SJSA1 (cell line): ENCODE measurements at regions not wholly inside any gene's neighbourhood (a gene's known extent, or its start where the extent isn't known, plus 50 kb on each side); places are given as distances from the start of the nearest gene placed in this dataset.

Experiments
- DNase-seq, 2 experiments: peaks; one replicate each; pipeline ENCODE4 v3.0.0-alpha.2; 2015 to 2020; ENCODE audit warnings: low spot score in 2 of 2, low read depth in 1 of 2
- H3K27ac ChIP-seq: fragments of 250-450 bp; sonication (Bioruptor Pico); 2 replicates; pipeline ENCODE4 v1.5.1; 2020; ENCODE audit warnings: mild to moderate bottlenecking, moderate library complexity
- H3K27me3 ChIP-seq: fragments of 250-450 bp; sonication (Bioruptor Pico); replicated peaks from 2 replicates; pipeline ENCODE4 v1.5.1; 2020; ENCODE audit warnings: mild to moderate bottlenecking, moderate library complexity
- H3K36me3 ChIP-seq: fragments of 250-450 bp; sonication (Bioruptor Pico); 2 replicates; pipeline ENCODE4 v1.5.1; 2020; ENCODE audit warnings: mild to moderate bottlenecking
- H3K4me1 ChIP-seq: fragments of 250-450 bp; sonication (Bioruptor Pico); replicated peaks from 2 replicates; pipeline ENCODE4 v1.6.1; 2021; ENCODE audit warnings: mild to moderate bottlenecking
- H3K4me3 ChIP-seq: fragments of 250-450 bp; sonication (Bioruptor Pico); 2 replicates; pipeline ENCODE4 v1.5.1; 2020; ENCODE audit warnings: mild to moderate bottlenecking
- H3K9me3 ChIP-seq: fragments of 250-450 bp; sonication (Bioruptor Pico); replicated peaks from 2 replicates; pipeline ENCODE4 v1.5.1; 2020; ENCODE audit warnings: mild to moderate bottlenecking

GRCh38 chr14:36245223-36245622 lies 68.7 kb upstream of the PTCSC3 start:
- no peaks in the 10 kb centered on the region for H3K27me3 ChIP-seq
- no peak overlapping the region for H3K27ac ChIP-seq
- no peak overlapping the region for H3K4me3 ChIP-seq
- H3K4me1 ChIP-seq = no peaks in the 10 kb centered on the region; the same call in 1 of the 2 replicates
- no peak for DNase-seq
- H3K36me3 ChIP-seq = no peaks in the 10 kb centered on the region
- H3K9me3 ChIP-seq = no peaks in the 10 kb centered on the region

DNA sequence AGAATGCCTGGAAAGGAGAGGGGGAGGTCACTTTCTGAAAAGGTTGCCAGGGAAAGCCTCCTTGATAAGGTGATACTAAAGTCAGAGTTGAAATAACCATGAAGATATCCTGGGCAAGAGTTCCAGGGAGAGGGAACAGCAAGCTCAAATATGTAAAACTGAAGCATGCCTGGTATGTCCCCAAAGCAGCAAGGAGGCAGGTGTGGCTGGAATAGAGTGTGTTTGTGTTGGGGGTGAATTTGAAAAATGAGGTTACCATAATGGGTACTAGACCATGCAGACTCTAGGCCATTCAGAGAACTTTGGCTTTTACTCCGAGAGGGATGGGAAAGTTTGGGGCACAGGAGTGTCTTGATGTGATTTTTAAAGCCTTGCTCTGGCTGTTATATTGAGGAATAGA lies 66.7 kb upstream of the PTCSC3 start:
- H3K27ac ChIP-seq = no peak overlapping the region
- peaks cover 16% of the 10 kb centered on the region for H3K4me1 ChIP-seq
- H3K27me3 ChIP-seq = no peaks in the 10 kb centered on the region
- H3K4me3 ChIP-seq = no peak overlapping the region
- no peaks in the 10 kb centered on the region for H3K9me3 ChIP-seq
- no peak for DNase-seq
- no peaks in the 10 kb centered on the region for H3K36me3 ChIP-seq

GRCh38 chr14:36241183-36241582 lies 64.7 kb upstream of the PTCSC3 start:
- Histone ChIP-seq H3K4me1 (peaks cover 26% of the 10 kb centered on the region), H3K4me3 (no peak overlapping the region), H3K27me3 (no peaks in the 10 kb centered on the region), H3K9me3 (no peaks in the 10 kb centered on the region), H3K36me3 (no peaks in the 10 kb centered on the region), H3K27ac (no peak overlapping the region)
- DNase-seq = no peak

DNA sequence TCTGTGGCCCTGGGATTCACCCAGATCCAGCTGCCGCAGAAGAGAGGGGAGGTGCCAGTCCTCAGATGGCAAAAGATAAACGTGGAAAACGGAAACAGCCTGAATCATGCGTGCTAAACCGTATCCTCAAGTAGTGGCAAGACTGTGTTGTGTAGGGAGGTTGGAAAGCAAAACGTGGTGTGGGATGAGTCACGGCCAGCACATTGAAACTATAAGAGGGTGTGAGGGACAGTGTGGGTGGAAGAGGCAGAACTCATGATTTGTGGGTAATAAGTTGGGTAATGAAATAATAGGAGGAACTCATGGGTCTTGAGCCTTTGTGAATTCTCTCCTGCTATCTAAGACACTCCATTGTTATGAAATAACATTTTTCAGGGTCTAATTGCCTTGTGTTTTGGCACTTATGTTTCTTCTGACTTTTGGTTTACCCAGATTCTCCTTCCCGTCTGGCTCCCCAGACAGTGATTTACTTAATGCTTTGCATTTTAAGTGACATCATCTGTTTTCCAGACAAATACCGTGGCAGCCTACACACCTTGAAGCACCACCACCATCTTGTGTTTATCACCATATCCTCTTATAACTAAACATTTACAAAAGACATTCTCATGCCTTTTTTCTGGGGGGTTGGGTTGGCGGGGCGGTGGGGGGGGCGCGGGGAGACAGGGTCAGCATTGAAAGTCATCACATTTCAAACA lies 62.3 kb upstream of the PTCSC3 start:
- Histone ChIP-seq H3K27me3 (no peaks in the 10 kb centered on the region), H3K27ac (peak overlapping the region; percentile 73), H3K4me1 (peaks cover 26% of the 10 kb centered on the region), H3K4me3 (no peak overlapping the region), H3K36me3 (no peaks in the 10 kb centered on the region), H3K9me3 (no peaks in the 10 kb centered on the region)
- DNase-seq = peak; percentile 79 to 88

- DNase-seq = no peak
- no peak overlapping the region for H3K4me3 ChIP-seq
- no peaks in the 10 kb centered on the region for H3K27me3 ChIP-seq
- H3K36me3 ChIP-seq = no peaks in the 10 kb centered on the region
- H3K27ac ChIP-seq = no peak overlapping the region
- peaks cover 23% of the 10 kb centered on the region for H3K4me1 ChIP-seq
- no peaks in the 10 kb centered on the region for H3K9me3 ChIP-seq
Observed at GRCh38 chr14:36233217-36233616, 56.7 kb upstream of the PTCSC3 start.

DNA sequence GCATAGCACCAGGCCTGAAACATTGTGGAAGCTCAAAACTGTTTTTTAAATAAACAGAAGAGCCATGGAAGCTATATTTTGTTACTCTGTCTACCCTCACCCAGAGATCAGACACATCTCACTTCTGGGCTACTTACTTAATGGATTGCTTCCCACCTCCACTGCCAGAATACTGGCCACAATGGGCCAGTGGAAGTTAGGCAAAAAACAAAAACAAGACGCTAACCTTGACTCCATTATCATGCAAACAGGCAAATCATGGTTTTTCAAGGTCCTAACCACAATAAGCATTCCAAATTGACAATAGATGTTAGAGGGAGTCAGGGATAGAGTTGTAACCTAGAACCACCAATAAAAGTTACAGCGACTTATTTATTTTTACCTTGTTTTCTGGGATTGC lies 52.7 kb upstream of the PTCSC3 start:
- no peak for DNase-seq
- no peaks in the 10 kb centered on the region for H3K9me3 ChIP-seq

GRCh38 chr14:36227802-36228201 lies 51.3 kb upstream of the PTCSC3 start:
- Histone ChIP-seq H3K4me3 (no peak overlapping the region), H3K27me3 (no peaks in the 10 kb centered on the region), H3K36me3 (no peaks in the 10 kb centered on the region), H3K9me3 (no peaks in the 10 kb centered on the region), H3K4me1 (peaks cover 40% of the 10 kb centered on the region), H3K27ac (peak overlapping the region; percentile 77)
- peak in 1 of 2 experiments; percentile 73 for DNase-seq

More for the DNA sequence above, 52.7 kb upstream of the PTCSC3 start:
- Histone ChIP-seq H3K4me1 (peaks cover 40% of the 10 kb centered on the region), H3K36me3 (no peaks in the 10 kb centered on the region), H3K27me3 (no peaks in the 10 kb centered on the region), H3K27ac (no peak overlapping the region), H3K4me3 (no peak overlapping the region)

DNA sequence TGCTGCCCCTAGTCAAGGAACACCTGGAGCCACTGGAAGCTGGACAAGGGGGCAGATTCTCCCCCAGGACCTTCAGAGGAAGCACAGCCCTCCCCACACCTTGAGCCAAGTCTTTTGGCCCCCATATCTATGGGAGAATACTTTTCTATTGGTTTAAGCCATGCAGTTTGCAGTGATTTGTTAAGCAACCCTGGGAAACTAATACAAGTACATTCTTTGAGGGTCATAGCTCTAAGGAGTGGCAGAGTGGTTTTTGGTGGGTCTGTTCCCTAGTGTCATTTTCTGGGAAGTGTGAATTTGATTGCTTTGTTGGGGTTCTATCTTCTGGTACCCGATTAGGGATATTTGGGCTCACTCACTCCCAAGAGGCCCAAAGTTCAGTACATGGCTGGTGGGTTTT lies 50.8 kb upstream of the PTCSC3 start:
- H3K27ac ChIP-seq = peak overlapping the region; percentile 77
- H3K27me3 ChIP-seq = no peaks in the 10 kb centered on the region
- no peak overlapping the region for H3K4me3 ChIP-seq
- H3K4me1 ChIP-seq = peaks cover 40% of the 10 kb centered on the region
- no peaks in the 10 kb centered on the region for H3K9me3 ChIP-seq
- H3K36me3 ChIP-seq = no peaks in the 10 kb centered on the region
- no peak for DNase-seq
